HG02798 (cell line): ENCODE measurements at regions not wholly inside any gene's neighbourhood (a gene's known extent, or its start where the extent isn't known, plus 50 kb on each side); places are given as distances from the start of the nearest gene placed in this dataset.
"Not testable (repeated sequence)": the region's sequence is repeated elsewhere in the genome, so short reads cannot be mapped to it uniquely, and the experiment has no call there.

ENCODE experiments used
- ATAC-seq: cut with Tn5 transposase; IDR thresholded peaks from one replicate; pipeline ENCODE4 v1.9.1; 2021; ENCODE audit warnings: mild to moderate bottlenecking; ENCODE audit not compliant: unreplicated experiment, poor library complexity

GRCh38 chr3:89740881-89741177, 633.4 kb downstream of the EPHA3 start:
- no peak for ATAC-seq

GRCh38 chr3:89742546-89742945, 635.1 kb downstream of the EPHA3 start:
- no peak for ATAC-seq

GRCh38 chr3:89747541-89748278, 640.3 kb downstream of the EPHA3 start:
- ATAC-seq = not testable (repeated sequence)

GRCh38 chr3:89762405-89762804, 655.0 kb downstream of the EPHA3 start:
- ATAC-seq = no peak

GRCh38 chr3:89783341-89783927, 676.0 kb downstream of the EPHA3 start:
- no peak for ATAC-seq

GRCh38 chr3:89787485-89787884, 680.1 kb downstream of the EPHA3 start:
- ATAC-seq = no peak

- ATAC-seq = no peak
Measured at GRCh38 chr3:89787979-89788378, 680.6 kb downstream of the EPHA3 start.

- ATAC-seq = no peak
Measured at GRCh38 chr3:89795506-89795905, 688.1 kb downstream of the EPHA3 start.

GRCh38 chr3:89802881-89803280, 695.5 kb downstream of the EPHA3 start:
- ATAC-seq = no peak

GRCh38 chr3:89803711-89804110, 696.3 kb downstream of the EPHA3 start:
- ATAC-seq = no peak

GRCh38 chr3:89806166-89806565, 698.7 kb downstream of the EPHA3 start:
- no peak for ATAC-seq

- no peak for ATAC-seq
Measured at GRCh38 chr3:89808680-89809197, 701.3 kb downstream of the EPHA3 start.

GRCh38 chr3:89813500-89813899, 706.1 kb downstream of the EPHA3 start:
- no peak for ATAC-seq

- ATAC-seq = no peak
Measured at GRCh38 chr3:89841041-89841440, 733.6 kb downstream of the EPHA3 start.

GRCh38 chr3:89845053-89845452, 737.6 kb downstream of the EPHA3 start:
- no peak for ATAC-seq

GRCh38 chr3:89847955-89848354, 740.5 kb downstream of the EPHA3 start:
- ATAC-seq = no peak

- no peak for ATAC-seq
Measured at GRCh38 chr3:89851974-89852621, 744.7 kb downstream of the EPHA3 start.

- no peak for ATAC-seq
Measured at GRCh38 chr3:89859757-89860156, 752.3 kb downstream of the EPHA3 start.

GRCh38 chr3:89867286-89867685, 759.9 kb downstream of the EPHA3 start:
- ATAC-seq = no peak

GRCh38 chr3:89876116-89876515, 768.7 kb downstream of the EPHA3 start:
- no peak for ATAC-seq

GRCh38 chr3:89877230-89877629, 769.8 kb downstream of the EPHA3 start:
- no peak for ATAC-seq

GRCh38 chr3:89889386-89889785, 782.0 kb downstream of the EPHA3 start:
- no peak for ATAC-seq
